ENCODE measurements at regions not wholly inside any gene's neighbourhood (a gene's known extent, or its start where the extent isn't known, plus 50 kb on each side); places are given as distances from the start of the nearest gene placed in this dataset.
A peak's percentile ranks its signal among the peaks of the same experiment; 100 is the strongest.

DNA sequence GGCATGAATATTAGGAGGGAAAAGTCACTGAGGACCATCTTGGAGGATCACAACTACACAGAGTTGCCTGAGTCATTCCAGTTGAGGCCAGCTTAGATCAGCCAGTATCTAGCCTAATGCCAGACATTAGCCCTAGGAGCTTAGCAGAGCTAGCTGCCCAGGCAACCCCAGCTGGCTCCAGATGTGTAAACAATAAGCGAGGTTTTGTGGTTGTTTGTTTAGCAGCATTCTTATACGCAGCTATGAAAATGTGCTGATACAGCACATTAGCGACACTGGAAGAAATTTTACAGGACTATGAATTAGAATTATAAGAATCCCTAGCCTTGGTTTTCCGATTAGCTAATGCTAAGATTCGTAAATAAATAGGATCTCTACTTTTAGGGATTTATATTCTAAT lies 59.3 kb downstream of the BTBD3 start:
- no peak for DNase-seq (ENCODE audit: low spot score)
- TF ChIP-seq, protein P1, sequence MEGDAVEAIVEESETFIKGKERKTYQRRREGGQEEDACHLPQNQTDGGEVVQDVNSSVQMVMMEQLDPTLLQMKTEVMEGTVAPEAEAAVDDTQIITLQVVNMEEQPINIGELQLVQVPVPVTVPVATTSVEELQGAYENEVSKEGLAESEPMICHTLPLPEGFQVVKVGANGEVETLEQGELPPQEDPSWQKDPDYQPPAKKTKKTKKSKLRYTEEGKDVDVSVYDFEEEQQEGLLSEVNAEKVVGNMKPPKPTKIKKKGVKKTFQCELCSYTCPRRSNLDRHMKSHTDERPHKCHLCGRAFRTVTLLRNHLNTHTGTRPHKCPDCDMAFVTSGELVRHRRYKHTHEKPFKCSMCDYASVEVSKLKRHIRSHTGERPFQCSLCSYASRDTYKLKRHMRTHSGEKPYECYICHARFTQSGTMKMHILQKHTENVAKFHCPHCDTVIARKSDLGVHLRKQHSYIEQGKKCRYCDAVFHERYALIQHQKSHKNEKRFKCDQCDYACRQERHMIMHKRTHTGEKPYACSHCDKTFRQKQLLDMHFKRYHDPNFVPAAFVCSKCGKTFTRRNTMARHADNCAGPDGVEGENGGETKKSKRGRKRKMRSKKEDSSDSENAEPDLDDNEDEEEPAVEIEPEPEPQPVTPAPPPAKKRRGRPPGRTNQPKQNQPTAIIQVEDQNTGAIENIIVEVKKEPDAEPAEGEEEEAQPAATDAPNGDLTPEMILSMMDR (IDR thresholded peaks at IDR 0.05; ENCODE audit: extremely low read depth, missing control alignments), result no peak

DNA sequence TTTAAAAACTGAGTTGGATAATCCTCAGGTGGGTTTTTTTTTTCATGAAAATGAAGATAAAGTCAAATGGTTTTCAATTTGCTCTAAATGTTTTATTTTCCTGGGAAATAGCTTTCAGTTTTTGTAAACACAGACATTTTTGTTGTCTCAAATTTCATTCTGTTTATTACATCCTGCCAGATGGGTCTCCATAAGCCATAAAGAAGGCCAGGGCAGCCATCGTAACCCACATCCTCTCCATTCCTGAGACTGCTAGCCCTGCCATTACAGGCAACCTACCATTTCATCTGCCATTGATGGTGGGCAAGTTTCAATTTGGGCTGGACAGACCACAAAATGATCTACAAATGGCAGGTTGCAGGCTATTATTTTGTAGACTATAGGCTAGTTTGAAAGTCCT lies 60.8 kb downstream of the BTBD3 start:
- DNase-seq (ENCODE audit: low spot score), result no peak
- TF ChIP-seq, protein P1 (IDR thresholded peaks at IDR 0.05; ENCODE audit: extremely low read depth, missing control alignments), result no peak

GRCh38 chr20:11979306-11979990 lies 61.8 kb downstream of the BTBD3 start:
- DNase-seq (ENCODE audit: low spot score), result peak; percentile 33
- TF ChIP-seq, protein P1 (IDR thresholded peaks at IDR 0.05; ENCODE audit: extremely low read depth, missing control alignments), result no peak

DNA sequence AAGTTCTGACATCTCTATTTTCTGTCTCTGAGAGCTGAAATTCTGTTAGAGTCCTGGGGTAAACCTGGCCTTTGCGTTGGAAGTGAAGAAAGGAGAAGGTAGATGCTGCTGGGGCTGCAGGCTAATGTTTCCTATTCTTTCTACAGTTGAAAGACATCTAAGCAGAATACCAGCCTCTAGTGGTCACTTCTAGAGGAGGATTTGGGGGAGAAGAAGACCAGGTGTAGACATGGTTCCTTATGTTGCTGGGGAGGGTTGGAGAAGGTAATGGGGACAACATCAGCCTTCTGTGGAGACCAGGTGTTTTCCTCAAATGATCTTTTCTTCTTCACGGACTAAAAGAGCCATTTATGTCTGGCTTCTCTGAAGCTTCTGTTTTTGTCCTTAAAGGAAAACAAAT lies 62.6 kb downstream of the BTBD3 start:
- no peak for DNase-seq (ENCODE audit: low spot score)
- TF ChIP-seq, protein P1 (IDR thresholded peaks at IDR 0.05; ENCODE audit: extremely low read depth, missing control alignments), result no peak

DNA sequence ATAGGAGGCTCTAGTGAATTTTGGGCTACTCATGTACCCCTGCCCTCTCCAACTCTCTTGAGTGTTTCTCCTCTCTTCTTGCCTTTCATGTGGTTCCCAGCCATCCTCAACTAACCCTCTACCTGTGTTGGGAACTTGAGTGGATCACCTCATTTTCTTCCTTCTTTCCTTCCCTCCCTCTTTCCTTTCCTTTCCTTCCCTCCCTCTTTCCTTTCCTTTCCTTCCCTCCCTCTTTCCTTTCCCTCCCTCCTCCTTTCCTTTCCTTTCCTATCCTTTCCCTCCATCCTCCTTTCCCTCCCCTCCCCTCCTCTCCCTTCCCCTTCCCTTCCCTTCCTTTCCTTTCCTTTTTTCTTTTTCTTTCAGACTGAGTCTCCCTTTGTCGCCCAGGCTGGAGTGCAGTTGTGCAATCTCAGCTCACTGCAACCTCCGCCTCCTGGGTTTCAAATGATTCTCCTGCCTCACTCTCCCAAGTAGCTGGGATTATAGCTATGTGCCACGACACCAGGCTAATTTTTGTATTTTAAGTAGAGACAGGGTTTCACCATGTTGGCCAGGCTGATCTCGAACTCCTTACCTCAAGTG lies 63.8 kb downstream of the BTBD3 start:
- TF ChIP-seq, protein P1 (IDR thresholded peaks at IDR 0.05; ENCODE audit: extremely low read depth, missing control alignments), result no peak
- no peak for DNase-seq (ENCODE audit: low spot score)

DNA sequence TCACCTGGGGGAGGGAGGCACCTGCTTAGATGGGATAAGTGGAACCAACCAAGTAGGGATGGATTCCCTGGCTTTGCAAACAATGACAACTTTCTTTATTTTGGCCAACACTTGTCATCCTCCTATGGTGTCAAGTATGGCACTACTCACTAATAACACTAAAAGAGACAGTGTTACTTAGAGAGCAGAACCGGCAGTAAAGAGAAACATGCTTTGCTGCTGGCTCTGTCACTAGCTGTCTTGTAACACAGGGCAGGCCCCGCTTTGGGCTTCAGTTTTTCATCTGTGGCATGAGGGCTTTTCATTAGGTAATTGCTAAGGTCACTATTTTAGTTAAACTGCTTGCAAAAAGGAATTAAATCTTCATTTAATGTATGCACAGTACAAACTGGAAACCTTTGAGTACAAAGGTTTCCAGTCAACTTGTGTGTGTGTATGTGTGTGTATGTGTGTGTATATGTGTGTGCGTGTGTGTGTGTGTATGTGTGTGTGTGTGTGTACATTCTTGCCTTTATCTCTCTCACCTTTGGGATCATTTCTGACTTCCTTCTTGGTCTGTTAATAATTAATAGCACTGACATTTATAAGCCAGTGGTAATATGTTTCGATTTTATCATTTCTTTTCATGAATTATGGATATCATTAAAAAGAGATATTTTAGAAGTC lies 64.7 kb downstream of the BTBD3 start:
- TF ChIP-seq, protein P1 (IDR thresholded peaks at IDR 0.05; ENCODE audit: extremely low read depth, missing control alignments), result no peak
- no peak for DNase-seq (ENCODE audit: low spot score)

DNA sequence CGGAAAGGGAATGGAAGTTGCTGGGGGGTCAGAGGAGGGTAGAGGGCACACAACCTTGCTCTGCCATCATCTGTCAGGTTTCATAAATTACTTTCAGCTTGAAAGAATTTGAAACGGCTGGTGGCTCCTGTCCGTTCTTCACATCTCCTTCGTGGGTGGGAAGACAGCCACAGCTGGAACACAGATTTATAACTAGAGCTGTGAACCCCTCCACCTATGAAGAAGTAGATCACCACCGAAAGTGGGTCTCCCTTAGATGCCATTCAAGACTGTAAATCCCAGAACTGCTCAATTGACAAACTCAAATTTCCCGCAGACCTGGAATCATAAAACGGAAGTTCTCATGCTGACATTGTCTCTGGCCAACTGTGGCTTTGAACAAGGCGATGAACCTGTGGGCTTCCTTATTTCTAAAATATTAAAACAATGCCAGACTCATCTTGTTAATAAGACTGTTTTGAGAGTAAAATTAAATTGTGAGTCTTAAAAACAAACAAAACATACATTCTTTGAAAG lies 65.3 kb downstream of the BTBD3 start:
- TF ChIP-seq, protein P1 (IDR thresholded peaks at IDR 0.05; ENCODE audit: extremely low read depth, missing control alignments), result no peak
- no peak for DNase-seq (ENCODE audit: low spot score)

Data from GM20000 (cell line).